ENCODE measurements at regions not wholly inside any gene's neighbourhood (a gene's known extent, or its start where the extent isn't known, plus 50 kb on each side); places are given as distances from the start of the nearest gene placed in this dataset.

- no peak for TF ChIP-seq PBX3 (IDR thresholded peaks at IDR 0.05)
- no peak for TF ChIP-seq CTCF (IDR thresholded peaks at IDR 0.05)
- TF ChIP-seq GABPA (IDR thresholded peaks at IDR 0.05; ENCODE audit: low read depth), result no peak
- TF ChIP-seq IRF3 (IDR thresholded peaks at IDR 0.05; ENCODE audit: low read depth, low read length), result no peak
These were observed 122.5 kb upstream of the SLC44A1 start for GRCh38 chr9:105121861-105122430.
